ENCODE measurements at regions not wholly inside any gene's neighbourhood (a gene's known extent, or its start where the extent isn't known, plus 50 kb on each side); places are given as distances from the start of the nearest gene placed in this dataset.

GRCh38 chr1:182268669-182269068, 122.9 kb downstream of the GLUL start:
- TF ChIP-seq, protein P1, sequence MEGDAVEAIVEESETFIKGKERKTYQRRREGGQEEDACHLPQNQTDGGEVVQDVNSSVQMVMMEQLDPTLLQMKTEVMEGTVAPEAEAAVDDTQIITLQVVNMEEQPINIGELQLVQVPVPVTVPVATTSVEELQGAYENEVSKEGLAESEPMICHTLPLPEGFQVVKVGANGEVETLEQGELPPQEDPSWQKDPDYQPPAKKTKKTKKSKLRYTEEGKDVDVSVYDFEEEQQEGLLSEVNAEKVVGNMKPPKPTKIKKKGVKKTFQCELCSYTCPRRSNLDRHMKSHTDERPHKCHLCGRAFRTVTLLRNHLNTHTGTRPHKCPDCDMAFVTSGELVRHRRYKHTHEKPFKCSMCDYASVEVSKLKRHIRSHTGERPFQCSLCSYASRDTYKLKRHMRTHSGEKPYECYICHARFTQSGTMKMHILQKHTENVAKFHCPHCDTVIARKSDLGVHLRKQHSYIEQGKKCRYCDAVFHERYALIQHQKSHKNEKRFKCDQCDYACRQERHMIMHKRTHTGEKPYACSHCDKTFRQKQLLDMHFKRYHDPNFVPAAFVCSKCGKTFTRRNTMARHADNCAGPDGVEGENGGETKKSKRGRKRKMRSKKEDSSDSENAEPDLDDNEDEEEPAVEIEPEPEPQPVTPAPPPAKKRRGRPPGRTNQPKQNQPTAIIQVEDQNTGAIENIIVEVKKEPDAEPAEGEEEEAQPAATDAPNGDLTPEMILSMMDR (conservative IDR thresholded peaks at IDR 0.05) = no peak
- TF ChIP-seq ZFX (IDR thresholded peaks at IDR 0.05) = no peak
- H3K27ac ChIP-seq = no peak overlapping the region

- H3K27ac ChIP-seq = no peak overlapping the region
- no peak for TF ChIP-seq ZFX (IDR thresholded peaks at IDR 0.05)
- TF ChIP-seq, protein P1 (conservative IDR thresholded peaks at IDR 0.05) = no peak
Observed at GRCh38 chr1:182264185-182264584, 127.4 kb downstream of the GLUL start.

DNA sequence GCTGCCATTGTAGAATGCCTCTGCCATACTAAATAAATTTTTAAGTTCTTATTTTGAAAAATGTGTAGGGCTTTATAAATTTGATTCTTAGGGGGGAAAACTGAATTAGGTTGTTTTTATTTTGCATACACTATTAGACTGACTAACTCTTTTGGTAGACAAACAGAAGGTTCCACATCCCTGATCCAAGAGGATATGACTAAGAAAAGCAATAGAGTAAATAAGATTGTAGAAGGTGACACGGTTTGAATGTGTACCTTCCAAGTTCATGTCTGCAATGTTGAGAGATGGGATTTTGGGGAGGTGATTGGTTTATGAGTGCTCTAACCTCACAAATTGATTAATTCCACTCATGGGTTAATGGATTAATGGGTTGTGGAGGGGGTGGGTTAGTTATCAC, 127.9 kb downstream of the GLUL start:
- TF ChIP-seq ZFX (IDR thresholded peaks at IDR 0.05) = no peak
- TF ChIP-seq, protein P1 (conservative IDR thresholded peaks at IDR 0.05) = no peak
- no peak overlapping the region for H3K27ac ChIP-seq

DNA sequence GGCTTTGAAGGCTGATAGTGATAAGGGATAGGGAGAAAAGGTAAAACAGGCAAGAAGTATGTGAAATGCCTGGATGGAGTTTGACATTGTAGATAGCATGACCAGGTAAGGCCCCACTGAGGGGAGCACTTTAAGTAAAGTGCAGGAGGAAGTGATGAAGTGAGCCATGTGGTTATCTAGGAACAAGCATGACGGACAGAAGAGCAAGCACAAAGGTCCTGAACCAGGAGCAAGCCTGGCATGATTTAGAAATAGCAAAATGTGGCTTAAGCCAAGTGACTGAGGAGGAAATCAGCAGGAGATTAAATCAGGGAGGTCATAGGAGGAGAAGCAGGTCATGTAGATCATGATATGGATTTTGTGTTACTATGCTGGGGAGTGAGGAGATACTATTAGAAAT, 129.2 kb downstream of the GLUL start:
- no peak overlapping the region for H3K27ac ChIP-seq
- TF ChIP-seq ZFX (IDR thresholded peaks at IDR 0.05) = no peak
- TF ChIP-seq, protein P1 (conservative IDR thresholded peaks at IDR 0.05) = no peak

GRCh38 chr1:182261655-182262054, 129.9 kb downstream of the GLUL start:
- TF ChIP-seq, protein P1 (conservative IDR thresholded peaks at IDR 0.05) = no peak
- TF ChIP-seq ZFX (IDR thresholded peaks at IDR 0.05) = no peak
- no peak overlapping the region for H3K27ac ChIP-seq

DNA sequence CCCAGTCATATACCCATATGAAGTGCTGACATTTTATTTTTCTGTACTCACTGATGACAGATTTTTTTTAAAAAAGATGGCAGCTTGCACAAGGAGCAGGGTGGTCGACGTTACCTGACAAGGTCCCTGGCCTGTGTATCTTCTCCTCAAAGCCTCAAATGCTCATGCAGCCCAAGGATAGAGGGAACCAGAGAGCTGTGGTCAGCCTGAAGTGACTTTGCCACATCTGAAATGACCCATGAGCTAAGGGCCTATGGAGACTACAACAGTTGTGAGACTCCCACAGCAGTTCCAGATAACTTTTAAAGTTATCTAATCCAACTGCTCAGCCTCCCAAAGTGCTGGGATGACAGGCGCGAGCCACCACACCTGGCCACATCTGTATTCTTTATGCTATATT, 131.1 kb downstream of the GLUL start:
- TF ChIP-seq, protein P1 (conservative IDR thresholded peaks at IDR 0.05) = no peak
- TF ChIP-seq ZFX (IDR thresholded peaks at IDR 0.05) = no peak

DNA sequence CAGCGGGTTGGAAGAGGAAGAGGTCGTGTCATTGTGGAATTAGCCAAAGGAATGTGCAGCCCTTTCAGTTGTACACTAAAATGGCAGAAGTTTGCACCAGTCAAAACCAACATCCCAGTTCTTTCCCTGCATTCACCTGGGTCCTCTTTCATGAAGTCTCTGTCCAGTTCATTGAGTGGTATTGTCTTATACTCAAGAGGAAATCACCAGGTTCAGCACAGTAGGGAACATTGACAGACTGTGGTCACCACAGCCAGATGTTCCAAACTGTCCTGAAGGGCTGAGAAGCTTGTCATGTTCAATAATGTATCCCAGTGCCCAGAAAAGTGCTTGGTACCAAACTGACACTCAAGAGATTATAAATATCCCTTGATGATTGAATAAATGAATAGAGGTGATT, 131.6 kb downstream of the GLUL start:
- no peak overlapping the region for H3K27ac ChIP-seq
- TF ChIP-seq, protein P1 (conservative IDR thresholded peaks at IDR 0.05) = no peak
- TF ChIP-seq ZFX (IDR thresholded peaks at IDR 0.05) = no peak

More for the DNA sequence above, 131.1 kb downstream of the GLUL start:
- no peak overlapping the region for H3K27ac ChIP-seq
